C4-2B (cell line): ENCODE measurements at regions not wholly inside any gene's neighbourhood (a gene's known extent, or its start where the extent isn't known, plus 50 kb on each side); places are given as distances from the start of the nearest gene placed in this dataset.

ENCODE experiments used
- ZFX ChIP-seq: fragments of 450-650 bp; IDR thresholded peaks from 2 replicates; pipeline ENCODE4 v1.6.1; 2017
- TF ChIP-seq, protein P1 (sequence below): fragments of 450-650 bp; conservative IDR thresholded peaks from 2 replicates; pipeline ENCODE4 v1.5.1; 2017; ENCODE audit warnings: mild to moderate bottlenecking

DNA sequence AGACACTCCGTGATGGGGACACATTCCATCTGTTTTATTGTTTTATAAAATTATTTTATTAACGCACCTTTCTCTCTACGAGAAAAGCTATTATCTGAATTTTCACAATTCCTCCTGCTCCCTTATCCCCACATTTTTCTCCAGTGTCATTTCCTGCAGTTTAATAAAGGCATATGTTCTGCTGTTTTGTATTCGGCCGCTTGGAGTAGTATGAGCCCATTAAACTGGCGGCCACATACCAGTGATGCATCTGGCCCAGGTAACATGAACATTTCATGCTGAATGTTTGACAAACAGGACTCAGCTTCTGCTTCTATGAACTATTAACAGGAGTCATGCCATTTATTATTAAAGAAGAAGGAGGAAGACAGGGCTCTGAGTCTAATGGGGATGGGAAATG is 511.0 kb downstream of the TMEM121 start:
- TF ChIP-seq, protein P1, sequence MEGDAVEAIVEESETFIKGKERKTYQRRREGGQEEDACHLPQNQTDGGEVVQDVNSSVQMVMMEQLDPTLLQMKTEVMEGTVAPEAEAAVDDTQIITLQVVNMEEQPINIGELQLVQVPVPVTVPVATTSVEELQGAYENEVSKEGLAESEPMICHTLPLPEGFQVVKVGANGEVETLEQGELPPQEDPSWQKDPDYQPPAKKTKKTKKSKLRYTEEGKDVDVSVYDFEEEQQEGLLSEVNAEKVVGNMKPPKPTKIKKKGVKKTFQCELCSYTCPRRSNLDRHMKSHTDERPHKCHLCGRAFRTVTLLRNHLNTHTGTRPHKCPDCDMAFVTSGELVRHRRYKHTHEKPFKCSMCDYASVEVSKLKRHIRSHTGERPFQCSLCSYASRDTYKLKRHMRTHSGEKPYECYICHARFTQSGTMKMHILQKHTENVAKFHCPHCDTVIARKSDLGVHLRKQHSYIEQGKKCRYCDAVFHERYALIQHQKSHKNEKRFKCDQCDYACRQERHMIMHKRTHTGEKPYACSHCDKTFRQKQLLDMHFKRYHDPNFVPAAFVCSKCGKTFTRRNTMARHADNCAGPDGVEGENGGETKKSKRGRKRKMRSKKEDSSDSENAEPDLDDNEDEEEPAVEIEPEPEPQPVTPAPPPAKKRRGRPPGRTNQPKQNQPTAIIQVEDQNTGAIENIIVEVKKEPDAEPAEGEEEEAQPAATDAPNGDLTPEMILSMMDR, result peak; percentile 57
- no peak for TF ChIP-seq ZFX
